H1 (cell line): ENCODE measurements at regions not wholly inside any gene's neighbourhood (a gene's known extent, or its start where the extent isn't known, plus 50 kb on each side); places are given as distances from the start of the nearest gene placed in this dataset.

Source experiments
- CTCF ChIA-PET: fragments of 300-600 bp; sonication (Branson Sonifier 250); formaldehyde crosslinking; loops from one replicate; lab custom pipeline; 2021; ENCODE audit not compliant: partially characterized antibody; lab: Charles Lee
- POLR2A ChIA-PET: fragments of 300-600 bp; sonication (Branson Sonifier 250); formaldehyde crosslinking; loops from one replicate; lab custom pipeline; 2021; ENCODE audit warnings: inconsistent platforms; ENCODE audit not compliant: partially characterized antibody; lab: Charles Lee
- DNase-seq, 2 experiments: peaks; one replicate each; pipeline versions ENCODE4 v3.0.0 to v3.0.0-alpha.2; 2010 to 2022; ENCODE audit warnings: low spot score in 2 of 2, low read depth in 1 of 2, mixed read lengths in 1 of 2
- FAIRE-seq: peaks from 2 replicates; lab custom pipeline; 2011; peaks lifted over from hg19 to GRCh38; lab: Jason Lieb, UNC
- H2AFZ ChIP-seq: 2 replicates; pipeline ENCODE4 v1.8.1; 2012; ENCODE audit warnings: low read length, inconsistent platforms
- H2AK5ac ChIP-seq: 2 replicates; pipeline ENCODE4 v1.6.1; 2013; ENCODE audit warnings: low read depth, low read length
- H2BK120ac ChIP-seq: replicated peaks from 2 replicates; pipeline ENCODE3; 2013; ENCODE audit warnings: low read depth, low read length, inconsistent platforms
- H2BK12ac ChIP-seq: 2 replicates; pipeline ENCODE4 v1.6.1; 2013; ENCODE audit warnings: low read depth, low read length
- H2BK15ac ChIP-seq: 2 replicates; pipeline ENCODE4 v1.6.1; 2013; ENCODE audit warnings: low read length
- H2BK20ac ChIP-seq: 2 replicates; pipeline ENCODE4 v1.6.1; 2013; ENCODE audit warnings: low read length
- H2BK5ac ChIP-seq: 2 replicates; pipeline ENCODE4 v1.6.1; 2013; ENCODE audit warnings: low read depth, low read length
- H3K14ac ChIP-seq: 2 replicates; pipeline ENCODE4 v1.6.1; 2013; ENCODE audit warnings: inconsistent platforms; ENCODE audit not compliant: insufficient read length
- H3K18ac ChIP-seq: 2 replicates; pipeline ENCODE4 v1.6.1; 2013; ENCODE audit warnings: low read length; ENCODE audit errors: extremely low read depth
- H3K23ac ChIP-seq: 2 replicates; pipeline ENCODE4 v1.6.1; 2013; ENCODE audit warnings: inconsistent platforms; ENCODE audit not compliant: insufficient read length
- H3K23me2 ChIP-seq: 2 replicates; pipeline ENCODE4 v1.6.1; 2013; ENCODE audit warnings: low read depth, low read length
- H3K27ac ChIP-seq: 2 replicates; pipeline ENCODE4 v1.6.1; 2011; ENCODE audit warnings: low read depth, low read length, inconsistent platforms
- H3K27me3 ChIP-seq, 4 experiments: replicated peaks in 1 of 4; 1 replicate in 1 of 4; 2 replicates in 3 of 4; pipeline versions ENCODE4 v1.6.1 to v1.8.1; 2011 to 2013; ENCODE audit warnings: low read length in 3 of 4, mild to moderate bottlenecking in 3 of 4, inconsistent platforms in 2 of 4, mixed read lengths in 2 of 4, moderate library complexity in 1 of 4; ENCODE audit not compliant: control insufficient read depth in 3 of 4, insufficient read depth in 3 of 4; ENCODE audit errors: extremely low read depth in 1 of 4
- H3K36me3 ChIP-seq, 4 experiments: 2 replicates each; pipeline versions ENCODE4 v1.6.1 to v1.8.1; 2011 to 2013; ENCODE audit warnings: mild to moderate bottlenecking in 4 of 4, low read length in 3 of 4, moderate library complexity in 2 of 4, control low read depth in 1 of 4, inconsistent platforms in 1 of 4; ENCODE audit not compliant: insufficient read depth in 4 of 4, control insufficient read depth in 2 of 4
- H3K4ac ChIP-seq: replicated peaks from 2 replicates; pipeline ENCODE3; 2013; ENCODE audit warnings: low read length, low read depth, mixed read lengths, inconsistent platforms; ENCODE audit not compliant: insufficient read length
- H3K4me1 ChIP-seq, 4 experiments: replicated peaks in 1 of 4; 1 replicate in 1 of 4; 2 replicates in 3 of 4; pipeline versions ENCODE4 v1.6.1 to v1.8.1; 2011 to 2013; ENCODE audit warnings: low read length in 3 of 4, inconsistent platforms in 2 of 4, mixed read lengths in 1 of 4; ENCODE audit not compliant: insufficient read depth in 4 of 4, control insufficient read depth in 3 of 4
- H3K4me2 ChIP-seq, 2 experiments: 2 replicates each; pipeline versions ENCODE4 v1.6.1 to v1.8.1; 2011 to 2013; ENCODE audit warnings: low read depth in 2 of 2, low read length in 2 of 2, control low read depth in 1 of 2, inconsistent platforms in 1 of 2, mild to moderate bottlenecking in 1 of 2; ENCODE audit not compliant: insufficient read depth in 1 of 2
- H3K4me3 ChIP-seq, 4 experiments: fragments of 200-600, 300-600 bp in 1 of 4; sonication (generic), shearing (Covaris generic), sonication (Bioruptor Twin) in 1 of 4; 2 replicates each; pipeline versions ENCODE4 v1.5.1 to v1.8.1; 2011 to 2016; ENCODE audit warnings: low read length in 4 of 4, low read depth in 3 of 4, control low read depth in 2 of 4, inconsistent platforms in 2 of 4, mild to moderate bottlenecking in 2 of 4, mixed read lengths in 1 of 4, moderate library complexity in 1 of 4; ENCODE audit not compliant: insufficient read depth in 2 of 4; ENCODE audit errors: extremely low read depth in 1 of 4
- H3K56ac ChIP-seq: replicated peaks from 2 replicates; pipeline ENCODE3; 2013; ENCODE audit warnings: low read depth, mild to moderate bottlenecking, mixed read lengths, low read length, inconsistent platforms; ENCODE audit not compliant: insufficient read length
- H3K79me1 ChIP-seq: 2 replicates; pipeline ENCODE4 v1.6.1; 2013; ENCODE audit warnings: low read depth, low read length, control low read depth
- H3K79me2 ChIP-seq, 2 experiments: 2 replicates each; pipeline versions ENCODE4 v1.6.1 to v1.8.1; 2012 to 2013; ENCODE audit warnings: low read length in 2 of 2, mild to moderate bottlenecking in 2 of 2, inconsistent platforms in 1 of 2; ENCODE audit not compliant: insufficient read depth in 2 of 2, control insufficient read depth in 1 of 2
- H3K9ac ChIP-seq, 4 experiments: replicated peaks in 1 of 4; 1 replicate in 1 of 4; 2 replicates in 3 of 4; pipeline versions ENCODE4 v1.6.1 to v1.8.1; 2011 to 2013; ENCODE audit warnings: low read depth in 3 of 4, low read length in 3 of 4, control low read depth in 2 of 4, mild to moderate bottlenecking in 2 of 4, moderate library complexity in 2 of 4, inconsistent platforms in 1 of 4; ENCODE audit errors: extremely low read depth in 1 of 4
- H3K9me3 ChIP-seq, 2 experiments: 2 replicates each; pipeline versions ENCODE4 v1.6.1 to v1.8.1; 2012 to 2013; ENCODE audit warnings: mild to moderate bottlenecking in 2 of 2, moderate library complexity in 2 of 2, control low read depth in 1 of 2, inconsistent platforms in 1 of 2, low read depth in 1 of 2, low read length in 1 of 2, mixed read lengths in 1 of 2; ENCODE audit not compliant: insufficient read depth in 2 of 2
- H4K20me1 ChIP-seq, 2 experiments: replicated peaks in 1 of 2; 2 replicates each; pipeline versions ENCODE3 to v1.8.1; 2011 to 2013; ENCODE audit warnings: inconsistent platforms in 2 of 2, low read length in 2 of 2, mild to moderate bottlenecking in 1 of 2; ENCODE audit not compliant: insufficient read depth in 2 of 2, control insufficient read depth in 1 of 2
- H4K5ac ChIP-seq: 2 replicates; pipeline ENCODE4 v1.6.1; 2013; ENCODE audit warnings: low read length, low read depth, mixed read lengths, inconsistent platforms; ENCODE audit not compliant: insufficient read length
- H4K8ac ChIP-seq: 2 replicates; pipeline ENCODE4 v1.8.0; 2013; ENCODE audit warnings: mild to moderate bottlenecking, moderate library complexity, low read length, inconsistent platforms; ENCODE audit not compliant: insufficient read depth; ENCODE audit errors: extremely low read depth
- H4K91ac ChIP-seq: replicated peaks from 2 replicates; pipeline ENCODE3; 2013; ENCODE audit warnings: low read length, mixed read lengths, inconsistent platforms; ENCODE audit not compliant: insufficient read length
- ASH2L ChIP-seq: fragments of 200-600, 300-600 bp; sonication (generic); IDR thresholded peaks from one replicate; pipeline ENCODE4 v1.7.1; 2017; ENCODE audit warnings: low read length
- BCL11A ChIP-seq, 2 experiments: IDR thresholded peaks; one replicate each; pipeline ENCODE4 v1.6.1; 2011; ENCODE audit warnings: low read depth in 2 of 2, low read length in 2 of 2, mild to moderate bottlenecking in 2 of 2
- EZH2 ChIP-seq: fragments of 200-600 bp; sonication (generic); IDR thresholded peaks from 2 replicates; pipeline ENCODE4 v1.7.1; 2012; ENCODE audit warnings: low read depth, mild to moderate bottlenecking, moderate library complexity, low read length, inconsistent platforms; ENCODE audit not compliant: severe bottlenecking
- HDAC6 ChIP-seq: IDR thresholded peaks from one replicate; pipeline ENCODE4 v1.7.1; 2012; ENCODE audit warnings: low read depth, mild to moderate bottlenecking, inconsistent platforms, low read length, moderate library complexity
- KDM1A ChIP-seq: fragments of 200-600, 300-600 bp; sonication (generic); IDR thresholded peaks from 2 replicates; pipeline ENCODE4 v1.7.1; 2016; ENCODE audit warnings: mild to moderate bottlenecking, low read length, borderline replicate concordance
- KDM4A ChIP-seq: IDR thresholded peaks from one replicate; pipeline ENCODE4 v1.7.1; 2012; ENCODE audit warnings: low read depth, mild to moderate bottlenecking, moderate library complexity, low read length, inconsistent platforms; ENCODE audit not compliant: severe bottlenecking
- PHF8 ChIP-seq: fragments of 200-600 bp; sonication (generic); conservative IDR thresholded peaks from 2 replicates; pipeline ENCODE4 v1.7.1; 2012; ENCODE audit warnings: low read depth, mild to moderate bottlenecking, inconsistent platforms, low read length, moderate library complexity
- POU5F1 ChIP-seq: IDR thresholded peaks from 2 replicates; pipeline ENCODE4 v1.6.1; 2011; ENCODE audit warnings: low read depth, mild to moderate bottlenecking, low read length, moderate library complexity
- RNF2 ChIP-seq: fragments of 200-900, 300-1000 bp; sonication (generic); IDR thresholded peaks from 2 replicates; pipeline ENCODE4 v1.7.1; 2016; ENCODE audit warnings: borderline replicate concordance, low read depth, mild to moderate bottlenecking, antibody characterized with exemption, low read length; ENCODE audit not compliant: poor library complexity, severe bottlenecking; ENCODE audit errors: missing control alignments
- RXRA ChIP-seq: IDR thresholded peaks from 2 replicates; pipeline ENCODE4 v1.6.1; 2011; ENCODE audit warnings: low read depth, mild to moderate bottlenecking, low read length, moderate library complexity; ENCODE audit not compliant: insufficient read depth
- SIRT6 ChIP-seq: IDR thresholded peaks from one replicate; pipeline ENCODE4 v1.7.1; 2012; ENCODE audit warnings: low read length, inconsistent platforms
- SRF ChIP-seq: IDR thresholded peaks from 2 replicates; pipeline ENCODE4 v1.6.1; 2011; ENCODE audit warnings: mild to moderate bottlenecking, low read depth, low read length, moderate library complexity
- SUZ12 ChIP-seq: fragments of 200-600 bp; sonication (generic); IDR thresholded peaks from 2 replicates; pipeline ENCODE4 v1.6.1; 2012; ENCODE audit warnings: mild to moderate bottlenecking, inconsistent platforms, low read length, moderate library complexity, mixed read lengths
- TBP ChIP-seq: IDR thresholded peaks from 2 replicates; pipeline ENCODE4 v1.6.1; 2011; ENCODE audit warnings: low read depth, low read length, improper control_type of control experiment
- WGBS, 2 experiments: shearing (Covaris generic) in 1 of 2; methylation state at CpG; one replicate each; pipeline versions ENCODE4 v1.1.6 to v1.1.7; 2013 to 2015; ENCODE audit warnings: low lambda C conversion rate in 2 of 2, mixed read lengths in 2 of 2, inconsistent platforms in 1 of 2, low coverage in 1 of 2, missing lambda C conversion rate in 1 of 2; ENCODE audit not compliant: insufficient replicate concordance in 2 of 2, insufficient coverage in 1 of 2, insufficient read length in 1 of 2; ENCODE audit errors: extremely low coverage in 1 of 2, missing lambda C conversion rate in 1 of 2; 5-methylcytosine and 5-hydroxymethylcytosine counted together

DNA sequence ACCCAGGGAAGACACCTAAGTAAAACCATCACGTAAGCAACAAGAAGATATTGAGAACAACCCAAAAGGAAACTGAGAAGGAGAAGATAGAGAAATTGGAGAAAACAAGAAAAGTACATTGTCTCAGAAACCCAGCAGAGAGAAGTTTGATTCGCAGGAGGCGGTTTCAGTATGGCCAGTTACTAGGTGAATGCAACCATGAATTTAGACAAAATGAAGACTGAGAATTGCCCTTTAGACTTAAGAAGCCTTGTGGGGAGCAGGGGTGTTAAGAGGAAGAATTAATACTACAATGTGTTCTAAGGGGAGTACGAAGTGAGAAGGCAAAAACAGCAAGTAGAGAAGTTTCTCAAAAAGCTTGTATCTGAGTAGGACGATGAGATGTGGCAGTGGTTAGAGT is 229.3 kb upstream of the NEIL3 start:
- Histone ChIP-seq H2BK20ac (no peak overlapping the region), H2BK12ac (no peak overlapping the region), H3K18ac (no peak overlapping the region), H3K23ac (no peak overlapping the region)
- FAIRE-seq: no peak
- TF ChIP-seq POU5F1: no peak
- no peak for TF ChIP-seq TBP
- no peak for TF ChIP-seq ASH2L
- TF ChIP-seq RNF2: no peak
- TF ChIP-seq PHF8: no peak
- no peak for TF ChIP-seq BCL11A (IDR thresholded peaks at IDR 0.05; ENCODE audit: low read depth in 2 of 2, low read length in 2 of 2)
- no peak for TF ChIP-seq SIRT6
- TF ChIP-seq EZH2: no peak
- TF ChIP-seq RXRA: no peak
- no peak for TF ChIP-seq SUZ12
- no peak for TF ChIP-seq KDM1A
- no peak for TF ChIP-seq KDM4A
- TF ChIP-seq SRF: no peak
- no peak for TF ChIP-seq HDAC6
- TF ChIP-seq, all 59 proteins: peak for 0
- H3K27me3 ChIP-seq: no peaks in the 10 kb centered on the region
- no peak overlapping the region for H4K5ac ChIP-seq
- H4K8ac ChIP-seq: no peak overlapping the region
- H3K4me1 ChIP-seq: no peaks in the 10 kb centered on the region; a peak in 1 of 7 replicates
- H3K4me3 ChIP-seq: no peak overlapping the region
- no peak overlapping the region for H3K9ac ChIP-seq
- no peaks in the 10 kb centered on the region for H3K79me2 ChIP-seq
- no peak overlapping the region for H2BK120ac ChIP-seq
- no peaks in the 10 kb centered on the region for H3K36me3 ChIP-seq
- H3K4me2 ChIP-seq: no peak overlapping the region
- no peak overlapping the region for H4K91ac ChIP-seq
- H3K9me3 ChIP-seq: no peaks in the 10 kb centered on the region
- no peak overlapping the region for H2AK5ac ChIP-seq
- H2BK15ac ChIP-seq: no peak overlapping the region
- H4K20me1 ChIP-seq: no peaks in the 10 kb centered on the region
- H2AFZ ChIP-seq: no peak overlapping the region
- H2BK5ac ChIP-seq: no peak overlapping the region
- no peak for DNase-seq
- no peak overlapping the region for H3K56ac ChIP-seq
- ChIA-PET CTCF (no interaction called here), POLR2A (no interaction called here)
- 74% methylated on average over 5 of the region's 5 CpGs; no CpG with 5 or more reads in 1 of the 2 experiments for WGBS, 2 experiments
- H3K23me2 ChIP-seq: no peaks in the 10 kb centered on the region
- no peak overlapping the region for H3K14ac ChIP-seq
- no peaks in the 10 kb centered on the region for H3K79me1 ChIP-seq
- no peak overlapping the region for H3K27ac ChIP-seq
- H3K4ac ChIP-seq: no peak overlapping the region
